Mesothelial cell of epicardium (in vitro differentiated cells): ENCODE measurements at regions not wholly inside any gene's neighbourhood (a gene's known extent, or its start where the extent isn't known, plus 50 kb on each side); places are given as distances from the start of the nearest gene placed in this dataset.

Experiments used
- DNase-seq, 2 experiments: peaks; one replicate each; pipeline ENCODE4 v3.0.0; 2021; ENCODE audit warnings: low spot score in 2 of 2; ENCODE audit not compliant: unreplicated experiment in 2 of 2
- H3K27ac Mint-ChIP-seq: 2 replicates; pipeline ENCODE4 v1.8.0; 2021; ENCODE audit warnings: mixed read lengths
- H3K27me3 Mint-ChIP-seq: 2 replicates; pipeline ENCODE4 v1.8.0; 2021; ENCODE audit warnings: low read depth, mixed read lengths
- H3K36me3 Mint-ChIP-seq: 2 replicates; pipeline ENCODE4 v1.8.0; 2021; ENCODE audit warnings: mixed read lengths
- H3K4me1 Mint-ChIP-seq: 2 replicates; pipeline ENCODE4 v1.8.0; 2021; ENCODE audit warnings: mixed read lengths
- H3K4me3 Mint-ChIP-seq: 2 replicates; pipeline ENCODE4 v1.8.0; 2021; ENCODE audit warnings: mild to moderate bottlenecking, moderate library complexity, mixed read lengths
- H3K9me3 Mint-ChIP-seq: 2 replicates; pipeline ENCODE4 v1.8.0; 2021; ENCODE audit warnings: mixed read lengths
- TF ChIP-seq, protein P1 (sequence below): fragments of 200-600 bp; sonication (generic); IDR thresholded peaks from one replicate; pipeline ENCODE4 v1.5.0; 2021; ENCODE audit warnings: antibody characterized with exemption; ENCODE audit not compliant: unreplicated experiment

GRCh38 chr4:181271116-181271640 is 972.0 kb upstream of the TENM3 start:
- no peaks in the 10 kb centered on the region for H3K36me3 Mint-ChIP-seq
- H3K27ac Mint-ChIP-seq: no peak overlapping the region
- no peak for DNase-seq
- H3K4me3 Mint-ChIP-seq: no peak overlapping the region
- TF ChIP-seq, protein P1, sequence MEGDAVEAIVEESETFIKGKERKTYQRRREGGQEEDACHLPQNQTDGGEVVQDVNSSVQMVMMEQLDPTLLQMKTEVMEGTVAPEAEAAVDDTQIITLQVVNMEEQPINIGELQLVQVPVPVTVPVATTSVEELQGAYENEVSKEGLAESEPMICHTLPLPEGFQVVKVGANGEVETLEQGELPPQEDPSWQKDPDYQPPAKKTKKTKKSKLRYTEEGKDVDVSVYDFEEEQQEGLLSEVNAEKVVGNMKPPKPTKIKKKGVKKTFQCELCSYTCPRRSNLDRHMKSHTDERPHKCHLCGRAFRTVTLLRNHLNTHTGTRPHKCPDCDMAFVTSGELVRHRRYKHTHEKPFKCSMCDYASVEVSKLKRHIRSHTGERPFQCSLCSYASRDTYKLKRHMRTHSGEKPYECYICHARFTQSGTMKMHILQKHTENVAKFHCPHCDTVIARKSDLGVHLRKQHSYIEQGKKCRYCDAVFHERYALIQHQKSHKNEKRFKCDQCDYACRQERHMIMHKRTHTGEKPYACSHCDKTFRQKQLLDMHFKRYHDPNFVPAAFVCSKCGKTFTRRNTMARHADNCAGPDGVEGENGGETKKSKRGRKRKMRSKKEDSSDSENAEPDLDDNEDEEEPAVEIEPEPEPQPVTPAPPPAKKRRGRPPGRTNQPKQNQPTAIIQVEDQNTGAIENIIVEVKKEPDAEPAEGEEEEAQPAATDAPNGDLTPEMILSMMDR: no peak
- no peaks in the 10 kb centered on the region for H3K4me1 Mint-ChIP-seq
- H3K9me3 Mint-ChIP-seq: peaks cover 6% of the 10 kb centered on the region
- H3K27me3 Mint-ChIP-seq: no peaks in the 10 kb centered on the region

DNA sequence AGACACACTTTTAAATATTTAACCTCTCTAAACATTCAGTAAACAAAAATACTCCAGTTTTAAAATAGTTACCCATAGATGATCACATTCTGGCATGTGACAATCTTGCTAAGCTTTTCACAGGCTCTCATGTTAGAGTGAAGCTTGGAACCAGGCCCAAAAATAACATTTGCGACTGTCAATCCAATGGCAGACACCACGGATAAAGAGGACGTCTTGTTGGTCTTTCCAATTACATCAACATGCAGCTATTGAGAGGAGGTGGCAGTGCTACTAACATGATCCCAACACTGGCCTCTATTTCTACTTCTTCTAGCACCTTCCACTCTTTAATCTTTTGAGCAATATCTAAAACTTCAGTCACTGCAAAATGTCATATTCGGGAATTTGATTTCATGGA is 970.8 kb upstream of the TENM3 start:
- Mint-ChIP-seq H3K4me3 (no peak overlapping the region), H3K36me3 (no peaks in the 10 kb centered on the region), H3K27ac (no peak overlapping the region), H3K9me3 (peaks cover 6% of the 10 kb centered on the region), H3K4me1 (no peaks in the 10 kb centered on the region), H3K27me3 (no peaks in the 10 kb centered on the region)
- no peak for DNase-seq
- TF ChIP-seq, protein P1: no peak

- TF ChIP-seq, protein P1: no peak
- Mint-ChIP-seq H3K27me3 (no peaks in the 10 kb centered on the region), H3K4me3 (no peak overlapping the region), H3K9me3 (peaks cover 6% of the 10 kb centered on the region), H3K36me3 (peaks cover 1% of the 10 kb centered on the region), H3K4me1 (peaks cover 7% of the 10 kb centered on the region), H3K27ac (no peak overlapping the region)
- no peak for DNase-seq
These were observed 964.3 kb upstream of the TENM3 start for GRCh38 chr4:181278941-181279340.

- no peak overlapping the region for H3K27ac Mint-ChIP-seq
- H3K36me3 Mint-ChIP-seq: peaks cover 1% of the 10 kb centered on the region
- H3K4me3 Mint-ChIP-seq: no peak overlapping the region
- no peaks in the 10 kb centered on the region for H3K27me3 Mint-ChIP-seq
- H3K9me3 Mint-ChIP-seq: no peaks in the 10 kb centered on the region
- no peak for DNase-seq
- H3K4me1 Mint-ChIP-seq: peaks cover 7% of the 10 kb centered on the region
- TF ChIP-seq, protein P1: no peak
These were observed 961.8 kb upstream of the TENM3 start for GRCh38 chr4:181281451-181281850.

- DNase-seq: no peak
- H3K9me3 Mint-ChIP-seq: no peaks in the 10 kb centered on the region
- H3K27ac Mint-ChIP-seq: no peak overlapping the region
- TF ChIP-seq, protein P1: no peak
- H3K4me1 Mint-ChIP-seq: peaks cover 35% of the 10 kb centered on the region
- no peaks in the 10 kb centered on the region for H3K36me3 Mint-ChIP-seq
- H3K27me3 Mint-ChIP-seq: peaks cover 4% of the 10 kb centered on the region
- H3K4me3 Mint-ChIP-seq: no peak overlapping the region
These were observed 954.0 kb upstream of the TENM3 start for GRCh38 chr4:181289198-181289597.

GRCh38 chr4:181291615-181292014 is 951.6 kb upstream of the TENM3 start:
- peaks cover 4% of the 10 kb centered on the region for H3K27me3 Mint-ChIP-seq
- DNase-seq: no peak
- peaks cover 41% of the 10 kb centered on the region for H3K4me1 Mint-ChIP-seq
- H3K9me3 Mint-ChIP-seq: no peaks in the 10 kb centered on the region
- no peaks in the 10 kb centered on the region for H3K36me3 Mint-ChIP-seq
- TF ChIP-seq, protein P1: no peak
- H3K4me3 Mint-ChIP-seq: no peak overlapping the region
- H3K27ac Mint-ChIP-seq: no peak overlapping the region
